Islet precursor cell (in vitro differentiated cells): ENCODE measurements at regions not wholly inside any gene's neighbourhood (a gene's known extent, or its start where the extent isn't known, plus 50 kb on each side); places are given as distances from the start of the nearest gene placed in this dataset.
"Not testable (repeated sequence)": the region's sequence is repeated elsewhere in the genome, so short reads cannot be mapped to it uniquely, and the experiment has no call there.

Source experiments
- DNase-seq: peaks from one replicate; pipeline ENCODE4 v3.0.0-alpha.2; 2018

- DNase-seq = not testable (repeated sequence)
These were observed 238.9 kb downstream of the TMEM121 start for GRCh38 chr14:105765072-105765825.

- DNase-seq = peak; percentile 5
These were observed 239.7 kb downstream of the TMEM121 start for GRCh38 chr14:105765893-105766614.

- peak; percentile 13 for DNase-seq
These were observed 240.9 kb downstream of the TMEM121 start for GRCh38 chr14:105767315-105767714.

- DNase-seq = not testable (repeated sequence)
These were observed 241.7 kb downstream of the TMEM121 start for GRCh38 chr14:105768039-105768438.

- not testable (repeated sequence) for DNase-seq
These were observed 242.8 kb downstream of the TMEM121 start for GRCh38 chr14:105769061-105769730.

- DNase-seq = not testable (repeated sequence)
These were observed 244.3 kb downstream of the TMEM121 start for GRCh38 chr14:105770619-105771216.

- DNase-seq = not testable (repeated sequence)
These were observed 245.2 kb downstream of the TMEM121 start for GRCh38 chr14:105771261-105772226.

GRCh38 chr14:105772710-105773250, 246.4 kb downstream of the TMEM121 start:
- DNase-seq = not testable (repeated sequence)

GRCh38 chr14:105773584-105773983, 247.2 kb downstream of the TMEM121 start:
- DNase-seq = no peak

GRCh38 chr14:105774001-105774400, 247.6 kb downstream of the TMEM121 start:
- DNase-seq = no peak

GRCh38 chr14:105774585-105775348, 248.4 kb downstream of the TMEM121 start:
- DNase-seq = not testable (repeated sequence)

- not testable (repeated sequence) for DNase-seq
These were observed 249.1 kb downstream of the TMEM121 start for GRCh38 chr14:105775349-105775923.

GRCh38 chr14:105776112-105776511, 249.7 kb downstream of the TMEM121 start:
- not testable (repeated sequence) for DNase-seq

- DNase-seq = no peak
These were observed 250.5 kb downstream of the TMEM121 start for GRCh38 chr14:105776924-105777323.

- DNase-seq = no peak
These were observed 257.3 kb downstream of the TMEM121 start for GRCh38 chr14:105783707-105784106.

- DNase-seq = no peak
These were observed 267.5 kb downstream of the TMEM121 start for GRCh38 chr14:105793836-105794235.

- DNase-seq = no peak
These were observed 271.2 kb downstream of the TMEM121 start for GRCh38 chr14:105797546-105797945.

GRCh38 chr14:105805701-105806100, 279.3 kb downstream of the TMEM121 start:
- DNase-seq = no peak

GRCh38 chr14:105806568-105806967, 280.2 kb downstream of the TMEM121 start:
- DNase-seq = no peak

- no peak for DNase-seq
These were observed 291.8 kb downstream of the TMEM121 start for GRCh38 chr14:105817971-105818711.
